Right lobe of liver (tissue), 4 donors: ENCODE measurements at regions not wholly inside any gene's neighbourhood (a gene's known extent, or its start where the extent isn't known, plus 50 kb on each side); places are given as distances from the start of the nearest gene placed in this dataset.

Source experiments
- POLR2A ChIP-seq: fragments of 450-650 bp; IDR thresholded peaks from one replicate; pipeline ENCODE4 v1.6.1; 2017; ENCODE audit warnings: antibody characterized with exemption, mild to moderate bottlenecking
- TF ChIP-seq, protein P1 (sequence below), 4 donors: fragments of 200-600 bp in 3 of 4; fragments of 450-650 bp in 1 of 4; IDR thresholded peaks; one replicate each; pipeline versions ENCODE4 v1.5.1 to v1.8.0; 2016 to 2022; ENCODE audit warnings: antibody characterized with exemption in 4 of 4, mild to moderate bottlenecking in 2 of 4
- donor health status: DM: no; HTN: no; CAD: no.
- donor health status: DM: no; HTN: no; CAD: no.
- donor health status: DM: no; HTN: yes; CAD: no.

- TF ChIP-seq, protein P1, sequence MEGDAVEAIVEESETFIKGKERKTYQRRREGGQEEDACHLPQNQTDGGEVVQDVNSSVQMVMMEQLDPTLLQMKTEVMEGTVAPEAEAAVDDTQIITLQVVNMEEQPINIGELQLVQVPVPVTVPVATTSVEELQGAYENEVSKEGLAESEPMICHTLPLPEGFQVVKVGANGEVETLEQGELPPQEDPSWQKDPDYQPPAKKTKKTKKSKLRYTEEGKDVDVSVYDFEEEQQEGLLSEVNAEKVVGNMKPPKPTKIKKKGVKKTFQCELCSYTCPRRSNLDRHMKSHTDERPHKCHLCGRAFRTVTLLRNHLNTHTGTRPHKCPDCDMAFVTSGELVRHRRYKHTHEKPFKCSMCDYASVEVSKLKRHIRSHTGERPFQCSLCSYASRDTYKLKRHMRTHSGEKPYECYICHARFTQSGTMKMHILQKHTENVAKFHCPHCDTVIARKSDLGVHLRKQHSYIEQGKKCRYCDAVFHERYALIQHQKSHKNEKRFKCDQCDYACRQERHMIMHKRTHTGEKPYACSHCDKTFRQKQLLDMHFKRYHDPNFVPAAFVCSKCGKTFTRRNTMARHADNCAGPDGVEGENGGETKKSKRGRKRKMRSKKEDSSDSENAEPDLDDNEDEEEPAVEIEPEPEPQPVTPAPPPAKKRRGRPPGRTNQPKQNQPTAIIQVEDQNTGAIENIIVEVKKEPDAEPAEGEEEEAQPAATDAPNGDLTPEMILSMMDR (IDR thresholded peaks at IDR 0.05) = no peak
- no peak for TF ChIP-seq POLR2A
Measured at GRCh38 chr3:66655671-66656070, 154.8 kb upstream of the LRIG1 start.
